HCT116 (cell line): ENCODE measurements at regions not wholly inside any gene's neighbourhood (a gene's known extent, or its start where the extent isn't known, plus 50 kb on each side); places are given as distances from the start of the nearest gene placed in this dataset.

Source experiments
- ATAC-seq: fragments of 200-7000 bp; cut with Tn5 transposase; 2 replicates; pipeline ENCODE4 v1.9.1; 2020; ENCODE audit warnings: mild to moderate bottlenecking, moderate library complexity
- BruUV-seq: library from RNA; stranded (reverse); fragments of 400-500 nt; replicated peaks from 2 replicates; lab custom pipeline; 2021; lab: Mats Ljungman, UMichigan
- CTCF ChIA-PET: fragments of 300-600 bp; sonication (Branson Sonifier 250); formaldehyde crosslinking; loops from one replicate; lab custom pipeline; 2021; ENCODE audit warnings: antibody characterized with exemption; lab: Charles Lee
- POLR2A ChIA-PET: fragments of 300-600, 350-600 bp; sonication (Branson Sonifier 250); formaldehyde crosslinking; loops from one replicate; lab custom pipeline; 2021; ENCODE audit warnings: antibody characterized with exemption; lab: Charles Lee
- RAD21 ChIA-PET, 2 experiments: fragments of 300-600 bp; sonication (Branson Sonifier 250); formaldehyde crosslinking; loops; one replicate each; lab custom pipeline; 2023; ENCODE audit warnings: low total read pairs in 2 of 2; ENCODE audit not compliant: uncharacterized antibody in 2 of 2, unreplicated experiment in 2 of 2, low non-redundant PET in 1 of 2; lab: Charles Lee
- DNase-seq: peaks from one replicate; pipeline ENCODE4 v3.0.0-alpha.2; 2010; ENCODE audit warnings: low read depth, low spot score
- H2AFZ ChIP-seq: fragments of 200-600 bp; shearing (Covaris generic), sonication (generic); 2 replicates; pipeline ENCODE4 v1.6.1; 2017; ENCODE audit warnings: low read depth, mixed run types, mixed read lengths, antibody characterized with exemption, low read length; ENCODE audit not compliant: poor library complexity, severe bottlenecking
- H3K27ac ChIP-seq: 2 replicates; pipeline ENCODE4 v1.5.1; 2012; ENCODE audit warnings: low read depth, low read length
- H3K27me3 ChIP-seq: fragments of 200-600 bp; sonication (generic); 2 replicates; pipeline ENCODE4 v1.6.1; 2016; ENCODE audit warnings: mixed run types, low read length, mixed read lengths; ENCODE audit not compliant: insufficient read depth
- H3K36me3 ChIP-seq, 2 experiments: fragments of 200-500 bp in 1 of 2; fragments of 200-600 bp in 1 of 2; sonication (Bioruptor generic) in 1 of 2; sonication (generic) in 1 of 2; 2 replicates each; pipeline versions ENCODE4 v1.5.1 to v1.6.1; 2014 to 2016; ENCODE audit warnings: low read length in 2 of 2, inconsistent platforms in 1 of 2, mixed read lengths in 1 of 2, mixed run types in 1 of 2; ENCODE audit not compliant: insufficient read depth in 2 of 2, control insufficient read depth in 1 of 2
- H3K4me1 ChIP-seq, 2 experiments: fragments of 200-600 bp in 1 of 2; sonication (generic) in 1 of 2; 2 replicates each; pipeline versions ENCODE4 v1.5.1 to v1.6.1; 2012 to 2017; ENCODE audit warnings: low read length in 2 of 2, inconsistent platforms in 1 of 2, mild to moderate bottlenecking in 1 of 2, mixed read lengths in 1 of 2, mixed run types in 1 of 2, moderate library complexity in 1 of 2; ENCODE audit not compliant: insufficient read depth in 2 of 2, control insufficient read depth in 1 of 2
- H3K4me2 ChIP-seq: fragments of 200-600 bp; sonication (generic); 2 replicates; pipeline ENCODE4 v1.6.1; 2017; ENCODE audit warnings: mixed run types, low read length, mixed read lengths
- H3K4me3 ChIP-seq, 2 experiments: fragments of 200-600 bp in 1 of 2; sonication (generic) in 1 of 2; replicated peaks in 1 of 2; 2 replicates each; pipeline ENCODE4 v1.5.1; 2011 to 2016; ENCODE audit warnings: low read length in 2 of 2, control low read depth in 1 of 2, low read depth in 1 of 2, mild to moderate bottlenecking in 1 of 2, mixed read lengths in 1 of 2, mixed run types in 1 of 2
- H3K79me2 ChIP-seq: fragments of 200-600 bp; sonication (generic); 2 replicates; pipeline ENCODE4 v1.6.1; 2017; ENCODE audit warnings: mild to moderate bottlenecking, mixed run types, low read length, moderate library complexity, mixed read lengths; ENCODE audit not compliant: insufficient read depth
- H3K9ac ChIP-seq: fragments of 200-600 bp; sonication (generic); 2 replicates; pipeline ENCODE4 v1.6.1; 2016; ENCODE audit warnings: low read length, mixed read lengths
- H3K9me2 ChIP-seq: fragments of 200-600 bp; sonication (generic), shearing (Covaris generic); 2 replicates; pipeline ENCODE4 v1.6.1; 2017; ENCODE audit warnings: mixed run types, mild to moderate bottlenecking, moderate library complexity; ENCODE audit not compliant: insufficient read depth
- H3K9me3 ChIP-seq, 2 experiments: fragments of 200-500 bp in 1 of 2; fragments of 200-600 bp in 1 of 2; sonication (Bioruptor generic) in 1 of 2; sonication (generic) in 1 of 2; 2 replicates each; pipeline ENCODE4 v1.6.1; 2014 to 2017; ENCODE audit warnings: low read length in 2 of 2, mixed read lengths in 2 of 2, inconsistent platforms in 1 of 2, low read depth in 1 of 2, mild to moderate bottlenecking in 1 of 2, mixed run types in 1 of 2, moderate library complexity in 1 of 2; ENCODE audit not compliant: control insufficient read depth in 1 of 2, insufficient read depth in 1 of 2
- H4K20me1 ChIP-seq: fragments of 200-600 bp; sonication (generic), shearing (Covaris generic); 2 replicates; pipeline ENCODE4 v1.6.1; 2017; ENCODE audit warnings: mixed run types, mild to moderate bottlenecking, moderate library complexity; ENCODE audit not compliant: insufficient read depth
- EZH2 ChIP-seq: fragments of 200-600 bp; sonication (generic); IDR thresholded peaks from 2 replicates; pipeline ENCODE4 v1.6.1; 2017; ENCODE audit warnings: antibody characterized with exemption, mixed run types
- EZH2phosphoT487 ChIP-seq: fragments of 200-600 bp; IDR thresholded peaks from 2 replicates; pipeline ENCODE4 v1.6.1; 2018; ENCODE audit warnings: antibody characterized with exemption, borderline replicate concordance
- POLR2A ChIP-seq: IDR thresholded peaks from 2 replicates; pipeline ENCODE4 v1.7.0; 2011; ENCODE audit warnings: borderline replicate concordance; ENCODE audit not compliant: insufficient read depth, insufficient read length; ENCODE audit errors: extremely low read depth
- RAD21 ChIP-seq: IDR thresholded peaks from 2 replicates; pipeline ENCODE4 v1.6.1; 2012; ENCODE audit warnings: low read depth, mild to moderate bottlenecking
- SP1 ChIP-seq: IDR thresholded peaks from 2 replicates; pipeline ENCODE4 v1.6.1; 2012; ENCODE audit warnings: low read depth
- TCF7L2 ChIP-seq: IDR thresholded peaks from 2 replicates; pipeline ENCODE4 v1.7.0; 2011; ENCODE audit warnings: borderline replicate concordance, inconsistent platforms; ENCODE audit not compliant: insufficient read depth, insufficient read length; ENCODE audit errors: extremely low read depth
- YY1 ChIP-seq: IDR thresholded peaks from 2 replicates; pipeline ENCODE4 v1.6.1; 2011; ENCODE audit warnings: low read length, low read depth, moderate library complexity, mild to moderate bottlenecking; ENCODE audit not compliant: insufficient replicate concordance; ENCODE audit errors: extremely low read depth
- ZNF274 ChIP-seq: fragments of 200-500 bp; sonication (Bioruptor generic); IDR thresholded peaks from 2 replicates; pipeline ENCODE4 v1.6.1; 2014; ENCODE audit warnings: mild to moderate bottlenecking, low read depth, low read length, inconsistent platforms
- intact Hi-C: fragments of 100-400 bp; cut with micrococcal nuclease; formaldehyde crosslinking; loops from 2 replicates; pipeline ENCODE4 v1.10.0; 2022
- TF ChIP-seq, protein P1 (sequence below): IDR thresholded peaks from 2 replicates; pipeline ENCODE4 v1.6.1; 2012
- TF ChIP-seq, protein P2 (sequence below): IDR thresholded peaks from 2 replicates; pipeline ENCODE4 v1.6.1; 2012; ENCODE audit warnings: low read depth

DNA sequence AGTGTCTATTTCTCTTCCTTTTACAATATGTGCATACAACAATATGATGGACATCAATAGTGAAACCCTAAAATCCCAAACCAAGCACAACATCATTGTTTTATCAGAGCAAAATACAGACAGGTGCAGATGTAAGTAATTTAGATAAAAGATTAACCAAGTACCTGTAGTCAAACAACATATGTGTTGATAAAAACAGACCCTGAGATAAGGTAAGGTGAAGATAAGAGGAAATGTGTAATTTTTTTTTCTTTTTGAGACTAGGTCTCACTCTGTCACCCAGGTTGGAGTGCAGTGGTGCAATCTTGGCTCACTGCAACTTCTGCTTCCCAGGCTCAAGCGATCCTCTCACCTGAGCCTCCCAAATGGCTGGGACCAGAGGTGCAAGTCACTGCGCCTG, 589.8 kb downstream of the PLCL1 start:
- CTCF ChIA-PET: no interaction called here

More for the DNA sequence above, 589.8 kb downstream of the PLCL1 start:
- ATAC-seq (no peak), DNase-seq (no peak)
- no peaks in the 10 kb centered on the region for H3K4me1 ChIP-seq
- no peaks in the 10 kb centered on the region for H3K36me3 ChIP-seq
- H3K9me3 ChIP-seq: no peaks in the 10 kb centered on the region
- no peaks in the 10 kb centered on the region for H4K20me1 ChIP-seq
- no TSS peak for BruUV-seq
- intact Hi-C loops: no loop called here
- no peak for TF ChIP-seq ZNF274
- no peak for TF ChIP-seq SP1
- TF ChIP-seq, protein P1, sequence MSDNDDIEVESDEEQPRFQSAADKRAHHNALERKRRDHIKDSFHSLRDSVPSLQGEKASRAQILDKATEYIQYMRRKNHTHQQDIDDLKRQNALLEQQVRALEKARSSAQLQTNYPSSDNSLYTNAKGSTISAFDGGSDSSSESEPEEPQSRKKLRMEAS: no peak
- no peak for TF ChIP-seq POLR2A
- no peak for TF ChIP-seq TCF7L2
- no peak for TF ChIP-seq RAD21
- TF ChIP-seq, protein P2, sequence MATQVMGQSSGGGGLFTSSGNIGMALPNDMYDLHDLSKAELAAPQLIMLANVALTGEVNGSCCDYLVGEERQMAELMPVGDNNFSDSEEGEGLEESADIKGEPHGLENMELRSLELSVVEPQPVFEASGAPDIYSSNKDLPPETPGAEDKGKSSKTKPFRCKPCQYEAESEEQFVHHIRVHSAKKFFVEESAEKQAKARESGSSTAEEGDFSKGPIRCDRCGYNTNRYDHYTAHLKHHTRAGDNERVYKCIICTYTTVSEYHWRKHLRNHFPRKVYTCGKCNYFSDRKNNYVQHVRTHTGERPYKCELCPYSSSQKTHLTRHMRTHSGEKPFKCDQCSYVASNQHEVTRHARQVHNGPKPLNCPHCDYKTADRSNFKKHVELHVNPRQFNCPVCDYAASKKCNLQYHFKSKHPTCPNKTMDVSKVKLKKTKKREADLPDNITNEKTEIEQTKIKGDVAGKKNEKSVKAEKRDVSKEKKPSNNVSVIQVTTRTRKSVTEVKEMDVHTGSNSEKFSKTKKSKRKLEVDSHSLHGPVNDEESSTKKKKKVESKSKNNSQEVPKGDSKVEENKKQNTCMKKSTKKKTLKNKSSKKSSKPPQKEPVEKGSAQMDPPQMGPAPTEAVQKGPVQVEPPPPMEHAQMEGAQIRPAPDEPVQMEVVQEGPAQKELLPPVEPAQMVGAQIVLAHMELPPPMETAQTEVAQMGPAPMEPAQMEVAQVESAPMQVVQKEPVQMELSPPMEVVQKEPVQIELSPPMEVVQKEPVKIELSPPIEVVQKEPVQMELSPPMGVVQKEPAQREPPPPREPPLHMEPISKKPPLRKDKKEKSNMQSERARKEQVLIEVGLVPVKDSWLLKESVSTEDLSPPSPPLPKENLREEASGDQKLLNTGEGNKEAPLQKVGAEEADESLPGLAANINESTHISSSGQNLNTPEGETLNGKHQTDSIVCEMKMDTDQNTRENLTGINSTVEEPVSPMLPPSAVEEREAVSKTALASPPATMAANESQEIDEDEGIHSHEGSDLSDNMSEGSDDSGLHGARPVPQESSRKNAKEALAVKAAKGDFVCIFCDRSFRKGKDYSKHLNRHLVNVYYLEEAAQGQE: no peak
- no peak for TF ChIP-seq EZH2
- TF ChIP-seq YY1: no peak
- TF ChIP-seq EZH2phosphoT487: no peak
- TF ChIP-seq, all 23 proteins: peak for 0
- Histone ChIP-seq H3K27ac (no peak overlapping the region), H2AFZ (no peak overlapping the region), H3K4me2 (no peak overlapping the region), H3K27me3 (no peaks in the 10 kb centered on the region), H3K9me2 (no peaks in the 10 kb centered on the region), H3K4me3 (no peak overlapping the region), H3K79me2 (no peaks in the 10 kb centered on the region), H3K9ac (no peak overlapping the region)
- POLR2A ChIA-PET: no interaction called here
- RAD21 ChIA-PET: no interaction called here
